K562 (cell line): ENCODE measurements at regions not wholly inside any gene's neighbourhood (a gene's known extent, or its start where the extent isn't known, plus 50 kb on each side); places are given as distances from the start of the nearest gene placed in this dataset.
A peak's percentile ranks its signal among the peaks of the same experiment; 100 is the strongest.

ENCODE experiments used
- CC2D1A ChIP-seq: fragments of 450-650 bp; IDR thresholded peaks from 2 replicates; pipeline ENCODE4 v1.6.1; 2017; ENCODE audit warnings: mild to moderate bottlenecking
- CHCHD3 ChIP-seq: fragments of 250-450 bp; sonication (Bioruptor Pico); IDR thresholded peaks from 2 replicates; pipeline ENCODE4 v2.1.2; 2022; ENCODE audit warnings: mild to moderate bottlenecking
- MAFG ChIP-seq: fragments of 450-650 bp; conservative IDR thresholded peaks from 2 replicates; pipeline ENCODE4 v1.6.1; 2016; ENCODE audit warnings: missing genetic modification characterization, missing compliant biosample characterization
- NCOA4 ChIP-seq: fragments of 450-650 bp; IDR thresholded peaks from 2 replicates; pipeline ENCODE4 v1.6.1; 2018; ENCODE audit warnings: mild to moderate bottlenecking; ENCODE audit not compliant: partially characterized antibody
- NFE2L1 ChIP-seq: fragments of 450-650 bp; IDR thresholded peaks from 2 replicates; pipeline ENCODE4 v1.6.1; 2016; ENCODE audit warnings: missing genetic modification characterization, low read depth, mild to moderate bottlenecking, missing compliant biosample characterization, moderate library complexity, borderline replicate concordance
- NFXL1 ChIP-seq: fragments of 450-650 bp; formaldehyde crosslinking; IDR thresholded peaks from 2 replicates; pipeline ENCODE4 v1.4.0; 2021; ENCODE audit warnings: mild to moderate bottlenecking
- NFYB ChIP-seq: IDR thresholded peaks from 2 replicates; pipeline ENCODE4 v1.6.1; 2011; ENCODE audit warnings: mild to moderate bottlenecking, moderate library complexity; ENCODE audit not compliant: insufficient read length; ENCODE audit errors: extremely low read depth
- SOX6 ChIP-seq: fragments of 450-650 bp; IDR thresholded peaks from 2 replicates; pipeline ENCODE4 v1.6.1; 2014; ENCODE audit warnings: mild to moderate bottlenecking
- SP2 ChIP-seq: IDR thresholded peaks from 2 replicates; pipeline ENCODE4 v1.6.1; 2011; ENCODE audit warnings: mild to moderate bottlenecking, low read depth, low read length, moderate library complexity; ENCODE audit not compliant: poor library complexity, severe bottlenecking; ENCODE audit errors: extremely low read depth
- STAG1 ChIP-seq: sonication (generic); formaldehyde crosslinking; IDR thresholded peaks from 2 replicates; pipeline ENCODE4 v1.5.0; 2020; ENCODE audit warnings: missing genetic modification reagents, borderline replicate concordance
- TFAM ChIP-seq: fragments of 250-450 bp; sonication (Bioruptor Pico); conservative IDR thresholded peaks from 2 replicates; pipeline ENCODE4 v1.5.0; 2021; ENCODE audit warnings: mild to moderate bottlenecking, moderate library complexity
- ZBTB7A ChIP-seq: IDR thresholded peaks from 2 replicates; pipeline ENCODE4 v1.6.1; 2011; ENCODE audit warnings: low read depth, mild to moderate bottlenecking, low read length, moderate library complexity, borderline replicate concordance; ENCODE audit not compliant: control insufficient read depth
- TF ChIP-seq, protein P1 (sequence below): sonication (generic); formaldehyde crosslinking; IDR thresholded peaks from 2 replicates; pipeline ENCODE4 v1.5.0; 2020; ENCODE audit warnings: missing genetic modification reagents
- TF ChIP-seq, protein P2 (sequence below): IDR thresholded peaks from 2 replicates; pipeline ENCODE4 v1.6.1; 2011; ENCODE audit not compliant: insufficient read length; ENCODE audit errors: extremely low read depth
- TF ChIP-seq, protein P3 (sequence below): fragments of 450-650 bp; IDR thresholded peaks from 2 replicates; pipeline ENCODE4 v1.6.1; 2017; ENCODE audit warnings: mild to moderate bottlenecking, moderate library complexity
- TF ChIP-seq, protein P4 (sequence below): fragments of 450-650 bp; IDR thresholded peaks from 2 replicates; pipeline ENCODE4 v1.6.1; 2014; ENCODE audit warnings: low read depth, mild to moderate bottlenecking, moderate library complexity, borderline replicate concordance
- TF ChIP-seq, protein P5 (sequence below), 2 experiments: fragments of 150-350 bp in 1 of 2; IDR thresholded peaks; 2 replicates each; pipeline ENCODE4 v1.6.1; 2012 to 2016; ENCODE audit warnings: low read depth in 2 of 2, low read length in 2 of 2, mild to moderate bottlenecking in 1 of 2, moderate library complexity in 1 of 2
- TF ChIP-seq, protein P6 (sequence below): fragments of 200-800 bp; sonication (Bioruptor generic); IDR thresholded peaks from 2 replicates; pipeline ENCODE4 v1.6.1; 2017; ENCODE audit warnings: missing genetic modification characterization, missing compliant biosample characterization

DNA sequence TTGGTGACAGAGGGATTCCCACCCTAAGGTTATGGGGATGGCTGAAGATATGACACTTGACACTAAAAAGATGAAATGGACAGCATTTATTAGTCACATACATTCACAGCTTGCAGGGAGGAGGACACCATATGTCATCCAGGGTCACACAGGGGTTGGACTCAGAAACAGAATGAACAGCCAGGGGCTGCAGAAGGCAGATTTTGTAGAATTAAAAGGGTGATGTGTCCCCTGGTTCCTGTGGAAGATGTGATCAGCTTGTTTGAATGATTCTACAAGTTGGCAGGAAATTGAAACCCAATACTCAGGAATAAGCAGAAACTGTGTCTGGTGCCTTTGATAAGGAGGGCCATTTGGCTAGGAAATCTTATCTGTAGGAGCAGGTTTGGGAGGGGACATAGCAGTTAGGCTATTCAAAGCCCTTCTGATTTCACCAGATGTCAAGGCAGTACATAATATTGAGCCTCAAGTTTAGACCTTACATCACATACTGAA is 102.3 kb upstream of the GRIN3A start (continued):
- TF ChIP-seq NFYB (no peak), ZBTB7A (peak; percentile 35; the same call in 1 of the 2 replicates), STAG1 (CRISPR knock-in tag) (no peak), CC2D1A (peak; percentile 99), NCOA4 (peak; percentile 79), NFXL1 (CRISPR knock-in tag) (no peak), TFAM (CRISPR knock-in tag) (no peak), MAFG (tag) (peak; percentile 76), SOX6 (peak; percentile 97), SP2 (no peak), NFE2L1 (no peak), CHCHD3 (CRISPR knock-in tag) (no peak)
- TF ChIP-seq, protein P1, sequence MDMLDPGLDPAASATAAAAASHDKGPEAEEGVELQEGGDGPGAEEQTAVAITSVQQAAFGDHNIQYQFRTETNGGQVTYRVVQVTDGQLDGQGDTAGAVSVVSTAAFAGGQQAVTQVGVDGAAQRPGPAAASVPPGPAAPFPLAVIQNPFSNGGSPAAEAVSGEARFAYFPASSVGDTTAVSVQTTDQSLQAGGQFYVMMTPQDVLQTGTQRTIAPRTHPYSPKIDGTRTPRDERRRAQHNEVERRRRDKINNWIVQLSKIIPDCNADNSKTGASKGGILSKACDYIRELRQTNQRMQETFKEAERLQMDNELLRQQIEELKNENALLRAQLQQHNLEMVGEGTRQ (CRISPR knock-in tag): no peak
- TF ChIP-seq, protein P2, sequence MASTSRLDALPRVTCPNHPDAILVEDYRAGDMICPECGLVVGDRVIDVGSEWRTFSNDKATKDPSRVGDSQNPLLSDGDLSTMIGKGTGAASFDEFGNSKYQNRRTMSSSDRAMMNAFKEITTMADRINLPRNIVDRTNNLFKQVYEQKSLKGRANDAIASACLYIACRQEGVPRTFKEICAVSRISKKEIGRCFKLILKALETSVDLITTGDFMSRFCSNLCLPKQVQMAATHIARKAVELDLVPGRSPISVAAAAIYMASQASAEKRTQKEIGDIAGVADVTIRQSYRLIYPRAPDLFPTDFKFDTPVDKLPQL: no peak
- TF ChIP-seq, protein P3, sequence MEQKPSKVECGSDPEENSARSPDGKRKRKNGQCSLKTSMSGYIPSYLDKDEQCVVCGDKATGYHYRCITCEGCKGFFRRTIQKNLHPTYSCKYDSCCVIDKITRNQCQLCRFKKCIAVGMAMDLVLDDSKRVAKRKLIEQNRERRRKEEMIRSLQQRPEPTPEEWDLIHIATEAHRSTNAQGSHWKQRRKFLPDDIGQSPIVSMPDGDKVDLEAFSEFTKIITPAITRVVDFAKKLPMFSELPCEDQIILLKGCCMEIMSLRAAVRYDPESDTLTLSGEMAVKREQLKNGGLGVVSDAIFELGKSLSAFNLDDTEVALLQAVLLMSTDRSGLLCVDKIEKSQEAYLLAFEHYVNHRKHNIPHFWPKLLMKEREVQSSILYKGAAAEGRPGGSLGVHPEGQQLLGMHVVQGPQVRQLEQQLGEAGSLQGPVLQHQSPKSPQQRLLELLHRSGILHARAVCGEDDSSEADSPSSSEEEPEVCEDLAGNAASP: peak; percentile 54; the same call in 1 of the 2 replicates
- TF ChIP-seq, protein P4, sequence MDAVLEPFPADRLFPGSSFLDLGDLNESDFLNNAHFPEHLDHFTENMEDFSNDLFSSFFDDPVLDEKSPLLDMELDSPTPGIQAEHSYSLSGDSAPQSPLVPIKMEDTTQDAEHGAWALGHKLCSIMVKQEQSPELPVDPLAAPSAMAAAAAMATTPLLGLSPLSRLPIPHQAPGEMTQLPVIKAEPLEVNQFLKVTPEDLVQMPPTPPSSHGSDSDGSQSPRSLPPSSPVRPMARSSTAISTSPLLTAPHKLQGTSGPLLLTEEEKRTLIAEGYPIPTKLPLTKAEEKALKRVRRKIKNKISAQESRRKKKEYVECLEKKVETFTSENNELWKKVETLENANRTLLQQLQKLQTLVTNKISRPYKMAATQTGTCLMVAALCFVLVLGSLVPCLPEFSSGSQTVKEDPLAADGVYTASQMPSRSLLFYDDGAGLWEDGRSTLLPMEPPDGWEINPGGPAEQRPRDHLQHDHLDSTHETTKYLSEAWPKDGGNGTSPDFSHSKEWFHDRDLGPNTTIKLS: peak; percentile 79; the same call in 1 of the 2 replicates
- TF ChIP-seq, protein P5, sequence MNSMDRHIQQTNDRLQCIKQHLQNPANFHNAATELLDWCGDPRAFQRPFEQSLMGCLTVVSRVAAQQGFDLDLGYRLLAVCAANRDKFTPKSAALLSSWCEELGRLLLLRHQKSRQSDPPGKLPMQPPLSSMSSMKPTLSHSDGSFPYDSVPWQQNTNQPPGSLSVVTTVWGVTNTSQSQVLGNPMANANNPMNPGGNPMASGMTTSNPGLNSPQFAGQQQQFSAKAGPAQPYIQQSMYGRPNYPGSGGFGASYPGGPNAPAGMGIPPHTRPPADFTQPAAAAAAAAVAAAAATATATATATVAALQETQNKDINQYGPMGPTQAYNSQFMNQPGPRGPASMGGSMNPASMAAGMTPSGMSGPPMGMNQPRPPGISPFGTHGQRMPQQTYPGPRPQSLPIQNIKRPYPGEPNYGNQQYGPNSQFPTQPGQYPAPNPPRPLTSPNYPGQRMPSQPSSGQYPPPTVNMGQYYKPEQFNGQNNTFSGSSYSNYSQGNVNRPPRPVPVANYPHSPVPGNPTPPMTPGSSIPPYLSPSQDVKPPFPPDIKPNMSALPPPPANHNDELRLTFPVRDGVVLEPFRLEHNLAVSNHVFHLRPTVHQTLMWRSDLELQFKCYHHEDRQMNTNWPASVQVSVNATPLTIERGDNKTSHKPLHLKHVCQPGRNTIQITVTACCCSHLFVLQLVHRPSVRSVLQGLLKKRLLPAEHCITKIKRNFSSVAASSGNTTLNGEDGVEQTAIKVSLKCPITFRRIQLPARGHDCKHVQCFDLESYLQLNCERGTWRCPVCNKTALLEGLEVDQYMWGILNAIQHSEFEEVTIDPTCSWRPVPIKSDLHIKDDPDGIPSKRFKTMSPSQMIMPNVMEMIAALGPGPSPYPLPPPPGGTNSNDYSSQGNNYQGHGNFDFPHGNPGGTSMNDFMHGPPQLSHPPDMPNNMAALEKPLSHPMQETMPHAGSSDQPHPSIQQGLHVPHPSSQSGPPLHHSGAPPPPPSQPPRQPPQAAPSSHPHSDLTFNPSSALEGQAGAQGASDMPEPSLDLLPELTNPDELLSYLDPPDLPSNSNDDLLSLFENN (IDR thresholded peaks at IDR 0.05; ENCODE audit: low read depth in 2 of 2, low read length in 2 of 2): peak in 1 of 2 experiments; percentile 98; a peak in 2 of 4 replicates
- TF ChIP-seq, protein P6, sequence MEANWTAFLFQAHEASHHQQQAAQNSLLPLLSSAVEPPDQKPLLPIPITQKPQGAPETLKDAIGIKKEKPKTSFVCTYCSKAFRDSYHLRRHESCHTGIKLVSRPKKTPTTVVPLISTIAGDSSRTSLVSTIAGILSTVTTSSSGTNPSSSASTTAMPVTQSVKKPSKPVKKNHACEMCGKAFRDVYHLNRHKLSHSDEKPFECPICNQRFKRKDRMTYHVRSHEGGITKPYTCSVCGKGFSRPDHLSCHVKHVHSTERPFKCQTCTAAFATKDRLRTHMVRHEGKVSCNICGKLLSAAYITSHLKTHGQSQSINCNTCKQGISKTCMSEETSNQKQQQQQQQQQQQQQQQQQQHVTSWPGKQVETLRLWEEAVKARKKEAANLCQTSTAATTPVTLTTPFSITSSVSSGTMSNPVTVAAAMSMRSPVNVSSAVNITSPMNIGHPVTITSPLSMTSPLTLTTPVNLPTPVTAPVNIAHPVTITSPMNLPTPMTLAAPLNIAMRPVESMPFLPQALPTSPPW (CRISPR knock-in tag): peak; percentile 82
